HL-60 (cell line): ENCODE measurements at regions not wholly inside any gene's neighbourhood (a gene's known extent, or its start where the extent isn't known, plus 50 kb on each side); places are given as distances from the start of the nearest gene placed in this dataset.

Experiments used
- DNase-seq, 2 experiments: peaks; one replicate each; pipeline ENCODE4 v3.0.0-alpha.2; 2010 to 2020; ENCODE audit warnings: low read depth in 1 of 2, low spot score in 1 of 2
- H3K27ac ChIP-seq: fragments of 250-450 bp; sonication (Bioruptor Pico); replicated peaks from 2 replicates; pipeline ENCODE4 v1.5.1; 2020; ENCODE audit warnings: mild to moderate bottlenecking, moderate library complexity
- H3K27me3 ChIP-seq: fragments of 250-450 bp; sonication (Bioruptor Pico); 2 replicates; pipeline ENCODE4 v1.5.1; 2021; ENCODE audit warnings: mild to moderate bottlenecking, moderate library complexity; ENCODE audit not compliant: insufficient read depth, poor library complexity, severe bottlenecking
- H3K4me3 ChIP-seq: replicated peaks from 2 replicates; pipeline ENCODE4 v1.5.1; 2011; ENCODE audit warnings: mild to moderate bottlenecking, control low read depth, low read length; ENCODE audit not compliant: insufficient read depth
- CTCF ChIP-seq: IDR thresholded peaks from one replicate; pipeline ENCODE4 v1.5.1; 2011; ENCODE audit warnings: low read length, control low read depth, inconsistent platforms; ENCODE audit not compliant: insufficient read depth
- GABPA ChIP-seq: IDR thresholded peaks from 2 replicates; pipeline ENCODE4 v1.6.1; 2012; ENCODE audit warnings: low read depth
- POLR2AphosphoS5 ChIP-seq: IDR thresholded peaks from 2 replicates; pipeline ENCODE4 v1.6.1; 2012; ENCODE audit warnings: low read depth
- REST ChIP-seq: IDR thresholded peaks from 2 replicates; pipeline ENCODE4 v1.6.1; 2012; ENCODE audit warnings: low read depth; ENCODE audit not compliant: insufficient replicate concordance
- SPI1 ChIP-seq: IDR thresholded peaks from 2 replicates; pipeline ENCODE4 v1.6.1; 2012; ENCODE audit warnings: low read depth, mild to moderate bottlenecking, borderline replicate concordance

GRCh38 chr6:141552463-141552862 lies 580.3 kb upstream of the GJE1 start:
- DNase-seq: no peak
- TF ChIP-seq REST: no peak
- no peak for TF ChIP-seq SPI1
- TF ChIP-seq CTCF: no peak
- TF ChIP-seq POLR2AphosphoS5: no peak
- no peak for TF ChIP-seq GABPA
- H3K27ac ChIP-seq: no peak overlapping the region
- no peaks in the 10 kb centered on the region for H3K27me3 ChIP-seq
- H3K4me3 ChIP-seq: no peak overlapping the region

- no peak for TF ChIP-seq SPI1
- TF ChIP-seq GABPA: no peak
- TF ChIP-seq REST: no peak
- TF ChIP-seq POLR2AphosphoS5: no peak
- no peak for TF ChIP-seq CTCF
Measured at GRCh38 chr6:141552031-141552430, 580.7 kb upstream of the GJE1 start.

GRCh38 chr6:141551318-141551717 lies 581.4 kb upstream of the GJE1 start:
- Histone ChIP-seq H3K27ac (no peak overlapping the region), H3K4me3 (no peak overlapping the region), H3K27me3 (no peaks in the 10 kb centered on the region)
- no peak for DNase-seq
- no peak for TF ChIP-seq CTCF
- TF ChIP-seq GABPA: no peak
- no peak for TF ChIP-seq POLR2AphosphoS5
- no peak for TF ChIP-seq REST
- no peak for TF ChIP-seq SPI1

More at GRCh38 chr6:141552031-141552430, 580.7 kb upstream of the GJE1 start:
- H3K4me3 ChIP-seq: no peak overlapping the region
- H3K27me3 ChIP-seq: no peaks in the 10 kb centered on the region
- DNase-seq: no peak
- H3K27ac ChIP-seq: no peak overlapping the region
